B cell (primary cell): ENCODE measurements at regions not wholly inside any gene's neighbourhood (a gene's known extent, or its start where the extent isn't known, plus 50 kb on each side); places are given as distances from the start of the nearest gene placed in this dataset.

ENCODE experiments used
- ATAC-seq: fragments of 200-7000 bp; cut with Tn5 transposase; one replicate; pipeline ENCODE4 v1.10.0; 2021; ENCODE audit warnings: low read depth, mild to moderate bottlenecking, moderate number of reproducible peaks, moderate library complexity
- CTCF ChIA-PET: fragments of 350-600 bp; sonication (Branson Sonifier 250); formaldehyde crosslinking; loops from one replicate; lab custom pipeline; 2021; ENCODE audit warnings: antibody characterized with exemption, inconsistent platforms; lab: Charles Lee
- POLR2A ChIA-PET: fragments of 350-600 bp; sonication (Branson Sonifier 250); formaldehyde crosslinking; loops from one replicate; lab custom pipeline; 2021; ENCODE audit warnings: antibody characterized with exemption; lab: Charles Lee
- DNase-seq: peaks from one replicate; pipeline ENCODE4 v3.0.0; 2013
- H2AFZ ChIP-seq: 2 replicates; pipeline ENCODE4 v1.6.1; 2012; ENCODE audit warnings: mild to moderate bottlenecking, low read depth, low read length; ENCODE audit not compliant: insufficient read depth, poor library complexity, severe bottlenecking
- H3K27ac ChIP-seq, 2 donors: 1 replicate in 1 of 2; 2 replicates in 1 of 2; pipeline ENCODE4 v1.5.1; 2012 to 2013; ENCODE audit warnings: low read length in 2 of 2, mild to moderate bottlenecking in 2 of 2, moderate library complexity in 1 of 2
- H3K27me3 ChIP-seq, 4 experiments: fragments of 200-600 bp in 1 of 4; sonication (generic) in 1 of 4; replicated peaks in 1 of 4; 1 replicate in 2 of 4; 2 replicates in 2 of 4; pipeline versions ENCODE4 v1.6.1 to v1.7.0; 2013 to 2016; ENCODE audit warnings: low read length in 3 of 4, mild to moderate bottlenecking in 2 of 4, mixed read lengths in 1 of 4, moderate library complexity in 1 of 4; ENCODE audit not compliant: insufficient read depth in 4 of 4, control insufficient read depth in 3 of 4; ENCODE audit errors: control extremely low read depth in 1 of 4
- H3K36me3 ChIP-seq, 2 experiments: replicated peaks in 1 of 2; 1 replicate in 1 of 2; 2 replicates in 1 of 2; pipeline versions ENCODE4 v1.6.1 to v1.7.1; 2013; ENCODE audit warnings: low read length in 1 of 2; ENCODE audit not compliant: insufficient read depth in 2 of 2, control insufficient read depth in 1 of 2; ENCODE audit errors: control extremely low read depth in 1 of 2, extremely low read depth in 1 of 2
- H3K4me1 ChIP-seq, 2 donors: fragments of 200-600 bp in 1 of 2; sonication (generic) in 1 of 2; 1 replicate in 1 of 2; 2 replicates in 1 of 2; pipeline versions ENCODE4 v1.5.1 to v1.6.1; 2013 to 2017; ENCODE audit warnings: low read length in 2 of 2; ENCODE audit not compliant: control insufficient read depth in 2 of 2, insufficient read depth in 2 of 2
- H3K4me2 ChIP-seq: replicated peaks from 2 replicates; pipeline ENCODE3; 2012; ENCODE audit warnings: mild to moderate bottlenecking, low read depth, low read length; ENCODE audit not compliant: poor library complexity, severe bottlenecking
- H3K4me3 ChIP-seq, 5 experiments: fragments of 200-600 bp in 1 of 5; sonication (generic) in 1 of 5; 1 replicate in 3 of 5; 2 replicates in 2 of 5; pipeline versions ENCODE4 v1.5.1 to v1.7.0; 2011 to 2016; ENCODE audit warnings: low read length in 4 of 5, mild to moderate bottlenecking in 4 of 5, low read depth in 2 of 5, control low read depth in 1 of 5, moderate library complexity in 1 of 5; ENCODE audit not compliant: insufficient read depth in 1 of 5; ENCODE audit errors: control extremely low read depth in 1 of 5, extremely low read depth in 1 of 5
- H3K79me2 ChIP-seq: fragments of 200-600 bp; sonication (generic); one replicate; pipeline ENCODE4 v1.6.0; 2016; ENCODE audit warnings: low read length; ENCODE audit not compliant: control insufficient read depth, insufficient read depth
- H3K9ac ChIP-seq: fragments of 200-600 bp; sonication (generic); 2 replicates; pipeline ENCODE4 v1.6.1; 2017; ENCODE audit warnings: mild to moderate bottlenecking, low read length, moderate library complexity
- H3K9me3 ChIP-seq, 3 donors: one replicate each; pipeline versions ENCODE4 v1.6.1 to v1.7.1; 2013; ENCODE audit warnings: low read length in 2 of 3; ENCODE audit not compliant: control insufficient read depth in 2 of 3, insufficient read depth in 1 of 3; ENCODE audit errors: control extremely low read depth in 1 of 3
- H4K20me1 ChIP-seq: 2 replicates; pipeline ENCODE4 v1.6.0; 2012; ENCODE audit warnings: mild to moderate bottlenecking, low read length; ENCODE audit not compliant: insufficient read depth, control insufficient read depth, poor library complexity, severe bottlenecking
- H3K27ac Mint-ChIP-seq: one replicate; pipeline ENCODE4 v1.8.0; 2021; ENCODE audit warnings: mixed read lengths
- H3K27me3 Mint-ChIP-seq: one replicate; pipeline ENCODE4 v1.8.0; 2021; ENCODE audit warnings: mixed read lengths
- H3K4me1 Mint-ChIP-seq: one replicate; pipeline ENCODE4 v1.8.0; 2021; ENCODE audit warnings: mixed read lengths
- H3K4me3 Mint-ChIP-seq: one replicate; pipeline ENCODE4 v1.8.0; 2021; ENCODE audit warnings: mixed read lengths
- H3K9me3 Mint-ChIP-seq: one replicate; pipeline ENCODE4 v1.8.0; 2022; ENCODE audit warnings: mixed read lengths; ENCODE audit not compliant: insufficient read depth
- CTCF ChIP-seq: fragments of 200-600 bp; IDR thresholded peaks from one replicate; pipeline ENCODE4 v1.8.0; 2022; ENCODE audit warnings: antibody characterized with exemption, mild to moderate bottlenecking
- EZH2 ChIP-seq: IDR thresholded peaks from 2 replicates; pipeline ENCODE4 v1.6.1; 2012; ENCODE audit warnings: borderline replicate concordance, low read depth, mild to moderate bottlenecking, moderate library complexity, low read length; ENCODE audit not compliant: insufficient read depth, poor library complexity, severe bottlenecking
- WGBS: methylation state at CpG from one replicate; pipeline ENCODE4 v1.1.5; 2013; ENCODE audit warnings: missing lambda C conversion rate; ENCODE audit not compliant: insufficient coverage; 5-methylcytosine and 5-hydroxymethylcytosine counted together
- intact Hi-C: fragments of 100-400 bp; cut with micrococcal nuclease; formaldehyde crosslinking; loops from one replicate; pipeline ENCODE4 v1.10.0; 2022

GRCh38 chr6:84464471-84464870 lies 237.0 kb upstream of the CEP162 start:
- Mint-ChIP-seq H3K4me3 (no peak overlapping the region), H3K27me3 (no peaks in the 10 kb centered on the region), H3K9me3 (peaks cover 4% of the 10 kb centered on the region), H3K4me1 (no peaks in the 10 kb centered on the region), H3K27ac (no peak overlapping the region)
- ChIA-PET POLR2A (no interaction called here), CTCF (no interaction called here)
- Histone ChIP-seq H3K4me3 (no peak overlapping the region), H4K20me1 (no peaks in the 10 kb centered on the region), H3K79me2 (no peaks in the 10 kb centered on the region), H2AFZ (no peak overlapping the region), H3K4me2 (no peak overlapping the region), H3K27ac (no peak overlapping the region), H3K4me1 (no peaks in the 10 kb centered on the region), H3K27me3 (no peaks in the 10 kb centered on the region), H3K9ac (no peak overlapping the region), H3K36me3 (no peaks in the 10 kb centered on the region), H3K9me3 (no peaks in the 10 kb centered on the region)
- ATAC-seq (no peak), DNase-seq (no peak)
- TF ChIP-seq CTCF (no peak), EZH2 (no peak)
- intact Hi-C loops: no loop called here
- WGBS: no CpG with 5 or more reads among the region's 2 CpGs

- Histone ChIP-seq H4K20me1 (no peaks in the 10 kb centered on the region), H3K79me2 (no peaks in the 10 kb centered on the region), H3K9me3 (no peaks in the 10 kb centered on the region), H2AFZ (no peak overlapping the region), H3K4me3 (no peak overlapping the region), H3K27me3 (no peaks in the 10 kb centered on the region), H3K4me1 (no peaks in the 10 kb centered on the region), H3K9ac (no peak overlapping the region), H3K36me3 (no peaks in the 10 kb centered on the region), H3K4me2 (no peak overlapping the region), H3K27ac (no peak overlapping the region)
- TF ChIP-seq EZH2 (no peak), CTCF (no peak)
- intact Hi-C loops: no loop called here
- ChIA-PET CTCF (no interaction called here), POLR2A (no interaction called here)
- no peak for DNase-seq
- Mint-ChIP-seq H3K9me3 (peaks cover 4% of the 10 kb centered on the region), H3K27me3 (no peaks in the 10 kb centered on the region), H3K4me3 (no peak overlapping the region), H3K4me1 (no peaks in the 10 kb centered on the region), H3K27ac (no peak overlapping the region)
- 67% methylated on average over 1 of the region's 1 CpG for WGBS
- no peak for ATAC-seq
These were observed 235.3 kb upstream of the CEP162 start for GRCh38 chr6:84462698-84463097.
